Neural cell (in vitro differentiated cells): ENCODE measurements at regions not wholly inside any gene's neighbourhood (a gene's known extent, or its start where the extent isn't known, plus 50 kb on each side); places are given as distances from the start of the nearest gene placed in this dataset.

Source experiments
- H2AFZ ChIP-seq: fragments of 200-600, 300-800 bp; sonication (generic), shearing (Covaris generic); 2 replicates; pipeline ENCODE4 v1.6.0; 2014; ENCODE audit warnings: low read depth, mild to moderate bottlenecking, antibody characterized with exemption, low read length, moderate library complexity
- H3F3A ChIP-seq: fragments of 200-600 bp; shearing (Covaris generic); 2 replicates; pipeline ENCODE4 v1.6.1; 2016; ENCODE audit warnings: mild to moderate bottlenecking, moderate library complexity, mixed read lengths, antibody characterized with exemption, low read length; ENCODE audit not compliant: insufficient read depth, poor library complexity, severe bottlenecking
- H3K27ac ChIP-seq: fragments of 200-600, 300-800 bp; sonication (generic), shearing (Covaris generic); 2 replicates; pipeline ENCODE4 v1.5.1; 2014; ENCODE audit warnings: mild to moderate bottlenecking, low read length, moderate library complexity
- H3K27me3 ChIP-seq: fragments of 300-800, 200-600 bp; sonication (generic), shearing (Covaris generic); 2 replicates; pipeline ENCODE4 v1.6.0; 2014; ENCODE audit warnings: mild to moderate bottlenecking, low read depth, low read length, moderate library complexity; ENCODE audit not compliant: insufficient read depth
- H3K36me3 ChIP-seq: fragments of 300-800, 200-600 bp; sonication (generic), shearing (Covaris generic); 2 replicates; pipeline ENCODE4 v1.5.1; 2014; ENCODE audit warnings: mild to moderate bottlenecking, antibody characterized with exemption, low read length, moderate library complexity; ENCODE audit not compliant: insufficient read depth
- H3K4me2 ChIP-seq: fragments of 300-800, 200-600 bp; sonication (generic), shearing (Covaris generic); 2 replicates; pipeline ENCODE4 v1.6.0; 2014; ENCODE audit warnings: mild to moderate bottlenecking, low read length
- H3K4me3 ChIP-seq: fragments of 300-800, 200-600 bp; sonication (generic), shearing (Covaris generic); 2 replicates; pipeline ENCODE4 v1.5.1; 2014; ENCODE audit warnings: mild to moderate bottlenecking, low read length, moderate library complexity
- H3K79me2 ChIP-seq: fragments of 200-600 bp; shearing (Covaris generic); replicated peaks from 2 replicates; pipeline ENCODE4 v1.6.0; 2014; ENCODE audit warnings: mild to moderate bottlenecking, low read length, moderate library complexity; ENCODE audit not compliant: insufficient read depth
- H3K9ac ChIP-seq: fragments of 300-800, 200-600 bp; sonication (generic), shearing (Covaris generic); 2 replicates; pipeline ENCODE4 v1.6.1; 2016; ENCODE audit warnings: mild to moderate bottlenecking, low read length, mixed read lengths
- H3K9me2 ChIP-seq: fragments of 200-600 bp; shearing (Covaris generic); 2 replicates; pipeline ENCODE4 v1.6.1; 2016; ENCODE audit warnings: mild to moderate bottlenecking, low read length, mixed read lengths; ENCODE audit not compliant: insufficient read depth
- H3K9me3 ChIP-seq: fragments of 200-600, 300-800 bp; sonication (generic), shearing (Covaris generic); 2 replicates; pipeline ENCODE4 v1.6.1; 2016; ENCODE audit warnings: mild to moderate bottlenecking, mixed run types, low read length, moderate library complexity, mixed read lengths
- H4K20me1 ChIP-seq: fragments of 200-600 bp; shearing (Covaris generic); 2 replicates; pipeline ENCODE4 v1.6.1; 2016; ENCODE audit warnings: mild to moderate bottlenecking, mixed run types; ENCODE audit not compliant: insufficient read depth
- CTCF ChIP-seq: fragments of 450-650 bp; IDR thresholded peaks from 2 replicates; pipeline ENCODE4 v1.5.1; 2014; ENCODE audit warnings: antibody characterized with exemption, mild to moderate bottlenecking, moderate library complexity; ENCODE audit not compliant: poor library complexity, severe bottlenecking
- EP300 ChIP-seq: fragments of 450-650 bp; conservative IDR thresholded peaks from 2 replicates; pipeline ENCODE4 v1.6.1; 2014; ENCODE audit warnings: antibody characterized with exemption, mild to moderate bottlenecking, moderate library complexity; ENCODE audit not compliant: poor library complexity, severe bottlenecking
- EZH2 ChIP-seq: fragments of 200-600, 300-800 bp; shearing (Covaris generic), sonication (generic); IDR thresholded peaks from 2 replicates; pipeline ENCODE4 v1.6.1; 2014; ENCODE audit warnings: antibody characterized with exemption, low read length, borderline replicate concordance, mild to moderate bottlenecking; ENCODE audit not compliant: insufficient read depth, poor library complexity, severe bottlenecking
- MXI1 ChIP-seq: fragments of 450-650 bp; conservative IDR thresholded peaks from 2 replicates; pipeline ENCODE4 v1.6.1; 2014; ENCODE audit warnings: antibody characterized with exemption, mild to moderate bottlenecking; ENCODE audit not compliant: poor library complexity, severe bottlenecking
- POLR2AphosphoS5 ChIP-seq: IDR thresholded peaks from 2 replicates; pipeline ENCODE4 v1.6.1; 2012
- RAD21 ChIP-seq: fragments of 450-650 bp; conservative IDR thresholded peaks from 2 replicates; pipeline ENCODE4 v1.6.1; 2014; ENCODE audit warnings: antibody characterized with exemption, mild to moderate bottlenecking, moderate library complexity
- SMC3 ChIP-seq: fragments of 450-650 bp; conservative IDR thresholded peaks from 2 replicates; pipeline ENCODE4 v1.6.1; 2014; ENCODE audit warnings: antibody characterized with exemption, mild to moderate bottlenecking, moderate library complexity; ENCODE audit not compliant: poor library complexity
- TAF1 ChIP-seq: IDR thresholded peaks from 2 replicates; pipeline ENCODE4 v1.6.1; 2012; ENCODE audit warnings: low read depth
- TF ChIP-seq, protein P1 (sequence below): IDR thresholded peaks from 2 replicates; pipeline ENCODE4 v1.6.1; 2012; ENCODE audit warnings: borderline replicate concordance

DNA sequence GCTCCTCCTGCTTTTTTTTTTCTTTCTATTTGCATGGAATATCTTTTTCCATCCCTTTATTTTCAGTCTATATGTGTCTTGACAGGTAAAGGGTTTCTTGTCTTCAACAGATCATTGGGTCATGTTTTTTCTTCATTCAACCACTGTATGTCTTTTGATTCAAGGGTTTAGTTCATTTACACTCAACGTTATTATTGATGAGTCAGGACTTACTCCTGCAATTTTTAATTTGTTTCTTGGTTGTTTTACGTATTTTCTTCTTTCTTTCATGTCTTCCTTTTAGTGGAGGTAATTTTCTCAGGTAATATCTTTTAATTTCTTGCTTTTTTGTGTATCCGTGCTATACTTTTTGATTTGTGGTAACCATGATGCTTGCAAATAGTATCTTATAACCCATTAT is 429.1 kb upstream of the HTR1E start:
- Histone ChIP-seq H3K79me2 (no peaks in the 10 kb centered on the region), H2AFZ (no peak overlapping the region), H3K9me3 (no peaks in the 10 kb centered on the region), H3K9ac (no peak overlapping the region), H4K20me1 (no peaks in the 10 kb centered on the region), H3K36me3 (no peaks in the 10 kb centered on the region), H3K4me2 (no peak overlapping the region), H3K27ac (no peak overlapping the region), H3F3A (no peaks in the 10 kb centered on the region), H3K9me2 (no peaks in the 10 kb centered on the region), H3K27me3 (no peaks in the 10 kb centered on the region), H3K4me3 (no peak overlapping the region)
- TF ChIP-seq EP300 = no peak
- no peak for TF ChIP-seq TAF1
- TF ChIP-seq RAD21 = no peak
- TF ChIP-seq CTCF = no peak
- TF ChIP-seq MXI1 = no peak
- TF ChIP-seq POLR2AphosphoS5 = no peak
- TF ChIP-seq EZH2 = no peak
- TF ChIP-seq, protein P1, sequence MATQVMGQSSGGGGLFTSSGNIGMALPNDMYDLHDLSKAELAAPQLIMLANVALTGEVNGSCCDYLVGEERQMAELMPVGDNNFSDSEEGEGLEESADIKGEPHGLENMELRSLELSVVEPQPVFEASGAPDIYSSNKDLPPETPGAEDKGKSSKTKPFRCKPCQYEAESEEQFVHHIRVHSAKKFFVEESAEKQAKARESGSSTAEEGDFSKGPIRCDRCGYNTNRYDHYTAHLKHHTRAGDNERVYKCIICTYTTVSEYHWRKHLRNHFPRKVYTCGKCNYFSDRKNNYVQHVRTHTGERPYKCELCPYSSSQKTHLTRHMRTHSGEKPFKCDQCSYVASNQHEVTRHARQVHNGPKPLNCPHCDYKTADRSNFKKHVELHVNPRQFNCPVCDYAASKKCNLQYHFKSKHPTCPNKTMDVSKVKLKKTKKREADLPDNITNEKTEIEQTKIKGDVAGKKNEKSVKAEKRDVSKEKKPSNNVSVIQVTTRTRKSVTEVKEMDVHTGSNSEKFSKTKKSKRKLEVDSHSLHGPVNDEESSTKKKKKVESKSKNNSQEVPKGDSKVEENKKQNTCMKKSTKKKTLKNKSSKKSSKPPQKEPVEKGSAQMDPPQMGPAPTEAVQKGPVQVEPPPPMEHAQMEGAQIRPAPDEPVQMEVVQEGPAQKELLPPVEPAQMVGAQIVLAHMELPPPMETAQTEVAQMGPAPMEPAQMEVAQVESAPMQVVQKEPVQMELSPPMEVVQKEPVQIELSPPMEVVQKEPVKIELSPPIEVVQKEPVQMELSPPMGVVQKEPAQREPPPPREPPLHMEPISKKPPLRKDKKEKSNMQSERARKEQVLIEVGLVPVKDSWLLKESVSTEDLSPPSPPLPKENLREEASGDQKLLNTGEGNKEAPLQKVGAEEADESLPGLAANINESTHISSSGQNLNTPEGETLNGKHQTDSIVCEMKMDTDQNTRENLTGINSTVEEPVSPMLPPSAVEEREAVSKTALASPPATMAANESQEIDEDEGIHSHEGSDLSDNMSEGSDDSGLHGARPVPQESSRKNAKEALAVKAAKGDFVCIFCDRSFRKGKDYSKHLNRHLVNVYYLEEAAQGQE = no peak
- no peak for TF ChIP-seq SMC3

GRCh38 chr6:86502497-86502896 is 434.8 kb upstream of the HTR1E start:
- no peak for TF ChIP-seq TAF1
- no peak for TF ChIP-seq EP300
- TF ChIP-seq, protein P1 = no peak
- no peak for TF ChIP-seq SMC3
- TF ChIP-seq RAD21 = no peak
- no peak for TF ChIP-seq MXI1
- TF ChIP-seq POLR2AphosphoS5 = no peak
- TF ChIP-seq EZH2 = no peak
- TF ChIP-seq CTCF = no peak
- H3K27me3 ChIP-seq = no peaks in the 10 kb centered on the region
- no peak overlapping the region for H3K4me3 ChIP-seq
- no peaks in the 10 kb centered on the region for H3F3A ChIP-seq
- H3K27ac ChIP-seq = no peak overlapping the region
- H3K9ac ChIP-seq = no peak overlapping the region
- no peaks in the 10 kb centered on the region for H4K20me1 ChIP-seq
- peaks cover 2% of the 10 kb centered on the region for H3K9me3 ChIP-seq
- H3K4me2 ChIP-seq = no peak overlapping the region
- no peaks in the 10 kb centered on the region for H3K9me2 ChIP-seq
- no peak overlapping the region for H2AFZ ChIP-seq
- H3K79me2 ChIP-seq = no peaks in the 10 kb centered on the region
- H3K36me3 ChIP-seq = no peaks in the 10 kb centered on the region
